ENCODE measurements at regions not wholly inside any gene's neighbourhood (a gene's known extent, or its start where the extent isn't known, plus 50 kb on each side); places are given as distances from the start of the nearest gene placed in this dataset.
A peak's percentile ranks its signal among the peaks of the same experiment; 100 is the strongest.
"Not testable (repeated sequence)": the region's sequence is repeated elsewhere in the genome, so short reads cannot be mapped to it uniquely, and the experiment has no call there.

DNA sequence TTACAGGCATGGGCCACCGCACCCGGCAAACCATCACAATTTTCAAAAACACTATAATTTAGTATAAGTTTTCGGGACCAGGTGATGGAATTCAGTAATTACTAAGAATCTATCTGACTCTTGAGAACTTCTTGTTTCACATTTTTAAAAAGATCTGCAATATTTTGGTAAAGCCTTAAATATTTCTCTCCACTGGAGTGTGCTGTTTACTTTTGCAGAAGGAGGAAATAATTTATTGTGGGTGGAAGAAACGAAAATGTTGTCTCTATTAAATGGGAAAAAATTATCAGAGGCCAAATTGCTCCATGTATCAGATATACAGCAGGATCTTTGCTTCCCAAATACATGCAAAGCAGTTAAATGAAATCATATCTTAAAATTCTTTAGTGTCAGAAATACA is 566.8 kb upstream of the CYLC2 start:
- TF ChIP-seq, protein P1, sequence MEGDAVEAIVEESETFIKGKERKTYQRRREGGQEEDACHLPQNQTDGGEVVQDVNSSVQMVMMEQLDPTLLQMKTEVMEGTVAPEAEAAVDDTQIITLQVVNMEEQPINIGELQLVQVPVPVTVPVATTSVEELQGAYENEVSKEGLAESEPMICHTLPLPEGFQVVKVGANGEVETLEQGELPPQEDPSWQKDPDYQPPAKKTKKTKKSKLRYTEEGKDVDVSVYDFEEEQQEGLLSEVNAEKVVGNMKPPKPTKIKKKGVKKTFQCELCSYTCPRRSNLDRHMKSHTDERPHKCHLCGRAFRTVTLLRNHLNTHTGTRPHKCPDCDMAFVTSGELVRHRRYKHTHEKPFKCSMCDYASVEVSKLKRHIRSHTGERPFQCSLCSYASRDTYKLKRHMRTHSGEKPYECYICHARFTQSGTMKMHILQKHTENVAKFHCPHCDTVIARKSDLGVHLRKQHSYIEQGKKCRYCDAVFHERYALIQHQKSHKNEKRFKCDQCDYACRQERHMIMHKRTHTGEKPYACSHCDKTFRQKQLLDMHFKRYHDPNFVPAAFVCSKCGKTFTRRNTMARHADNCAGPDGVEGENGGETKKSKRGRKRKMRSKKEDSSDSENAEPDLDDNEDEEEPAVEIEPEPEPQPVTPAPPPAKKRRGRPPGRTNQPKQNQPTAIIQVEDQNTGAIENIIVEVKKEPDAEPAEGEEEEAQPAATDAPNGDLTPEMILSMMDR (conservative IDR thresholded peaks at IDR 0.05): no peak
- Mint-ChIP-seq H3K9me3 (no peaks in the 10 kb centered on the region), H3K4me1 (peaks cover 3% of the 10 kb centered on the region), H3K27me3 (ENCODE audit: insufficient read depth) (no peaks in the 10 kb centered on the region), H3K4me3 (no peak overlapping the region), H3K36me3 (ENCODE audit: low read depth) (no peaks in the 10 kb centered on the region), H3K27ac (no peak overlapping the region)
- H3K4me3 ChIP-seq (ENCODE audit: low read length): no peak overlapping the region
- H3K36me3 ChIP-seq (ENCODE audit: control insufficient read depth, insufficient read depth, low read length): no peaks in the 10 kb centered on the region
- WGBS, 2 experiments (ENCODE audit: insufficient coverage in 1 of 2, insufficient read length in 1 of 2): 85% methylated on average over 4 of the region's 4 CpGs; no CpG with 5 or more reads in 1 of the 2 experiments
- no peak overlapping the region for H3K27ac ChIP-seq (ENCODE audit: low read depth, low read length)
- H3K9ac ChIP-seq (ENCODE audit: extremely low read depth, low read length, poor library complexity, severe bottlenecking): no peak overlapping the region
- DNase-seq: no peak
- no peaks in the 10 kb centered on the region for H3K27me3 ChIP-seq (ENCODE audit: control insufficient read depth, insufficient read depth, low read length, poor library complexity, severe bottlenecking)
- H3K4me1 ChIP-seq (ENCODE audit: control insufficient read depth, insufficient read depth, low read length): no peaks in the 10 kb centered on the region
- H3K9me3 ChIP-seq (ENCODE audit: control insufficient read depth, low read length): peaks cover 11% of the 10 kb centered on the region

DNA sequence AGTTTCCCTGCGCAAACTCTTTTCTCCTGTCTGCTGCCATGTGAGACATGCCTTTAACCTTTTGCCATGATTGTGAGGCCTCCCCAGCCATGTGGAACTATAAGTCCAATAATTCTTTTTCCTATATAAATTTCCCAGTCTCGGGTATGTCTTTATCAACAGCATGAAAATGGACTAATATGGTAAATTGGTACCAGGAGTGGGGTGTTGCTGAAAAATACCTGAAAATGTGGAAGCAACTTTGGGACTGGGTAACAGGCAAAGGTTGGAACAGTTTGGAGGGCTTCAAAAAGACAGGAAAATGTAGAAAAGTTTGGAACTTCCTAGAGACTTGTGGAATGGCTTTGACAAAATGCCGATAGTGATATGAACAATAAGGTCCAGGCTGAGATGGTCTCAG is 578.9 kb upstream of the CYLC2 start:
- not testable (repeated sequence) for H3K27ac ChIP-seq (ENCODE audit: low read depth, low read length); H3K27me3 Mint-ChIP-seq (ENCODE audit: insufficient read depth); H3K4me1 Mint-ChIP-seq; DNase-seq; H3K27ac Mint-ChIP-seq; H3K36me3 ChIP-seq (ENCODE audit: control insufficient read depth, insufficient read depth, low read length); H3K27me3 ChIP-seq (ENCODE audit: control insufficient read depth, insufficient read depth, low read length, poor library complexity, severe bottlenecking); H3K4me1 ChIP-seq (ENCODE audit: control insufficient read depth, insufficient read depth, low read length); H3K36me3 Mint-ChIP-seq (ENCODE audit: low read depth); H3K4me3 Mint-ChIP-seq; H3K9ac ChIP-seq (ENCODE audit: extremely low read depth, low read length, poor library complexity, severe bottlenecking)
- Histone ChIP-seq H3K4me3 (ENCODE audit: low read length) (peak overlapping the region; percentile 65), H3K9me3 (ENCODE audit: control insufficient read depth, low read length) (peaks cover 59% of the 10 kb centered on the region)
- H3K9me3 Mint-ChIP-seq: peaks cover 47% of the 10 kb centered on the region
- WGBS, 2 experiments (ENCODE audit: insufficient coverage in 1 of 2, insufficient read length in 1 of 2): 83 to 86% methylated on average over 2 to 3 of the region's 3 CpGs

DNA sequence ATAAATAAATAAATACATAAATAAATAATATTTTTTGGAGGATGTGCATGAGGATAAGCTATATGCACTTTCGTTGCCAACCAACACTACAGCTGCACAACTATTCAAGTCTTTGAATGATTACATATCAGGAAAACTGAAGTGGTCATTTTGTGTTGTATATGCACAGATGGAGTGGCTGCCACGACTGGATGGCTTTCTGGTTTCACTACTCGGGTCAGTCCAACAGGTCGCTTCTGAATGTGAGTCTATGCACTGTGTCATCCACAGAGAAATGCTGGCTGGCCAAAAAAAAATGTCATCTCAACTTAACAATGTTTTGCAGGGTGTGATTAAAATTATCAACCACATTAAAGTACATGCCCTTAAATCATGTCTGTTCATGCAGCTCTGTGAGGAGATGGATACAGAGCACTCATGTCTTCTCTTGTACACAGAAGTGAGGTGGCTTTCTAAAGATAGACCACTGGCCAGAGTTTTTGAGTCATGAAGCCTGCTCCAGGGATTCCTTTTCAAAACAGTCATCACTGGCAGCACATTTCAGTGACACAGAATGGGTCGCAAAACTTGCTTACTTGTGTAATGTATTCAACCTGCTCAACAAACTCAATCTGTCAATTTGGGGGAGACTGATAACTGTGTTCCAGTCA is 589.8 kb upstream of the CYLC2 start:
- Histone ChIP-seq H3K27me3 (ENCODE audit: control insufficient read depth, insufficient read depth, low read length, poor library complexity, severe bottlenecking) (no peaks in the 10 kb centered on the region), H3K27ac (ENCODE audit: low read depth, low read length) (no peak overlapping the region), H3K4me1 (ENCODE audit: control insufficient read depth, insufficient read depth, low read length) (no peaks in the 10 kb centered on the region), H3K9me3 (ENCODE audit: control insufficient read depth, low read length) (peaks cover 45% of the 10 kb centered on the region), H3K36me3 (ENCODE audit: control insufficient read depth, insufficient read depth, low read length) (no peaks in the 10 kb centered on the region), H3K9ac (ENCODE audit: extremely low read depth, low read length, poor library complexity, severe bottlenecking) (no peak overlapping the region), H3K4me3 (ENCODE audit: low read length) (no peak overlapping the region)
- H3K36me3 Mint-ChIP-seq (ENCODE audit: low read depth): no peaks in the 10 kb centered on the region
- H3K4me3 Mint-ChIP-seq: no peak overlapping the region
- DNase-seq: no peak
- TF ChIP-seq, protein P1 (conservative IDR thresholded peaks at IDR 0.05): no peak
- WGBS, 2 experiments (ENCODE audit: insufficient coverage in 1 of 2, insufficient read length in 1 of 2): 73 to 74% methylated on average over 4 of the region's 5 CpGs
- H3K9me3 Mint-ChIP-seq: peaks cover 20% of the 10 kb centered on the region
- peaks cover 5% of the 10 kb centered on the region for H3K4me1 Mint-ChIP-seq
- H3K27ac Mint-ChIP-seq: no peak overlapping the region
- H3K27me3 Mint-ChIP-seq (ENCODE audit: insufficient read depth): no peaks in the 10 kb centered on the region

DNA sequence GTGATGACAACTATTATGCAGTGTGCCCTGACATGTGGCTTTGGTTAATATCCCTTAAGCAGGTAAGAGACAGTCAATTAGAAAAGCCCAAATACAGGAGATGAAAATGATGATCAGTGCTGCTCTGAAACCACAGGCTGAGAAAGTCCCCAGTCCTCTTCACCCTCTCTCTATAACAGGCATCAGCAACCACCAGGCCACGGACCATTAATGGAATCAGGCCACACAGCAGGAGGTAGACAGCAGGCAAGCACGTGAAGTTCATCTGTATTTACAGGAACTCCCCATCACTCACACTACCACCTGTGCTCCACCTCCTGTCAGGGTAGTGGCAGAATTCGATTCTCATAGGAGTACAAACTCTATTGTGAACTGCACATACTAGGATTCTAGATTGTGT is 591.6 kb upstream of the CYLC2 start:
- peaks cover 18% of the 10 kb centered on the region for H3K9me3 Mint-ChIP-seq
- no peaks in the 10 kb centered on the region for H3K4me1 ChIP-seq (ENCODE audit: control insufficient read depth, insufficient read depth, low read length)
- H3K36me3 Mint-ChIP-seq (ENCODE audit: low read depth): no peaks in the 10 kb centered on the region
- H3K9ac ChIP-seq (ENCODE audit: extremely low read depth, low read length, poor library complexity, severe bottlenecking): no peak overlapping the region
- no peaks in the 10 kb centered on the region for H3K27me3 Mint-ChIP-seq (ENCODE audit: insufficient read depth)
- no peak overlapping the region for H3K27ac Mint-ChIP-seq
- H3K4me3 Mint-ChIP-seq: no peak overlapping the region
- no peak overlapping the region for H3K4me3 ChIP-seq (ENCODE audit: low read length)
- peaks cover 7% of the 10 kb centered on the region for H3K4me1 Mint-ChIP-seq
- WGBS, 2 experiments (ENCODE audit: insufficient coverage in 1 of 2, insufficient read length in 1 of 2): 67% methylated on average over 3 of the region's 3 CpGs; no CpG with 5 or more reads in 1 of the 2 experiments
- H3K9me3 ChIP-seq (ENCODE audit: control insufficient read depth, low read length): peaks cover 39% of the 10 kb centered on the region
- no peaks in the 10 kb centered on the region for H3K27me3 ChIP-seq (ENCODE audit: control insufficient read depth, insufficient read depth, low read length, poor library complexity, severe bottlenecking)
- TF ChIP-seq, protein P1 (conservative IDR thresholded peaks at IDR 0.05): no peak
- no peaks in the 10 kb centered on the region for H3K36me3 ChIP-seq (ENCODE audit: control insufficient read depth, insufficient read depth, low read length)
- DNase-seq: no peak
- H3K27ac ChIP-seq (ENCODE audit: low read depth, low read length): no peak overlapping the region
